ENCODE measurements at regions not wholly inside any gene's neighbourhood (a gene's known extent, or its start where the extent isn't known, plus 50 kb on each side); places are given as distances from the start of the nearest gene placed in this dataset.

DNA sequence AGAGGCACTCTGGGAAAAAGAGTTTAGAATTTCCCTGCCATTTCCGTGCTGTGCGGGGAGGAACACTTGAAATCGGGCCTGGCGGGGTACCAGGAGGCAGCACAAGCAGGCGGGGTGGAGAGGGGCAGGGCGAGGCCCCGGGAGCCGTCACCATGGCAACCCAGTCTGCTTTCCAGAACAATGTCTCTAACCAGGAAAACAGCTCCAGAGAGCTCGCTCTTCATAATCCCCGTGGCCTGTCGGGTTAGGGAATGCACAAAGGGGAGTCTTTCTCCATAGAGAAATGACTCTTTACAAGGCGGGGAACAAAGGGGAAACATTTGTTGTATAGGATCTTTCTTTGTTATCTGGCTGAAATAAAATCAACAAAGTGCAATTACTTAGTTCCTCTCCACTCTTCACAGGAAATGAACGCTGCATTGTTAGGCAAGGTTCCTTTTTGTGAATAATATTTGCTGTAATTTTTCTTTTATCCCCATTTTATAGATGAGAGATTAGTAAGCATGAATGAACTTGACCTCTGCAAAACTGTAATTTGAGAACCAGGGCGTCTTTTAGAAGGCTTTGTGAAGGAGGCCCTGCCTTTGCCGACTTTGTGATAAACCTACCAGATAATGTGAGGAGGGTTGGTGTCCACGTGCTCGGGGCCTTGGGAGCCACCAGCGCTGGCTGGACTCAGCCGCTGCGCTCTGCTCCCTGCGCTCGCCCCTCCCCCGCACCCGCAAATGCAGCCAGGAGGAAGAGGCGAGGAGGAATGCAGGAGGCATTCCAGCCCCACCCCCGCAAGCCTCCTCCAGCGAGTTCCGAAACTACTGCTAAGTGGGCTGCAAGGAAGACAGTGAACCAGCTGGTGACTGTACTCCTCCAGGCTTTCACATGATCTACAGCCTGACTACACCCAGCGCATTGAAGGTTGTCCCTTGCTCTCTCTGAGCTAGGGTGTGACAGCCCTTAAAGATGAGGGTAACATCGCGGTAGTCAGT, 105.2 kb upstream of the ATF7IP start:
- TF ChIP-seq CTCF (IDR thresholded peaks at IDR 0.05) (no peak), ZNF281 (CRISPR knock-in tag; IDR thresholded peaks at IDR 0.05) (peak; percentile 94), NFE2L1 (CRISPR knock-in tag; IDR thresholded peaks at IDR 0.05) (no peak), ZNF317 (CRISPR knock-in tag; IDR thresholded peaks at IDR 0.05; ENCODE audit: borderline replicate concordance, low read depth) (no peak), ZNF416 (CRISPR knock-in tag; IDR thresholded peaks at IDR 0.05) (peak; percentile 22; the same call in 1 of the 2 replicates), ZBTB43 (CRISPR knock-in tag; IDR thresholded peaks at IDR 0.05) (peak; percentile 78; the same call in 1 of the 2 replicates)
- TF ChIP-seq, protein P1, sequence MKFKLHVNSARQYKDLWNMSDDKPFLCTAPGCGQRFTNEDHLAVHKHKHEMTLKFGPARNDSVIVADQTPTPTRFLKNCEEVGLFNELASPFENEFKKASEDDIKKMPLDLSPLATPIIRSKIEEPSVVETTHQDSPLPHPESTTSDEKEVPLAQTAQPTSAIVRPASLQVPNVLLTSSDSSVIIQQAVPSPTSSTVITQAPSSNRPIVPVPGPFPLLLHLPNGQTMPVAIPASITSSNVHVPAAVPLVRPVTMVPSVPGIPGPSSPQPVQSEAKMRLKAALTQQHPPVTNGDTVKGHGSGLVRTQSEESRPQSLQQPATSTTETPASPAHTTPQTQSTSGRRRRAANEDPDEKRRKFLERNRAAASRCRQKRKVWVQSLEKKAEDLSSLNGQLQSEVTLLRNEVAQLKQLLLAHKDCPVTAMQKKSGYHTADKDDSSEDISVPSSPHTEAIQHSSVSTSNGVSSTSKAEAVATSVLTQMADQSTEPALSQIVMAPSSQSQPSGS (CRISPR knock-in tag; IDR thresholded peaks at IDR 0.05; ENCODE audit: borderline replicate concordance, low read depth) = no peak
